NCI-H146 treated with DMSO at 0.1 percent for 48 hours (cell line): ENCODE measurements at regions not wholly inside any gene's neighbourhood (a gene's known extent, or its start where the extent isn't known, plus 50 kb on each side); places are given as distances from the start of the nearest gene placed in this dataset.

Experiments
- DNase-seq: peaks from one replicate; lab custom pipeline; 2025; ENCODE audit not compliant: unreplicated experiment; lab: John Stamatoyannopoulos, UW

GRCh38 chr4:126269106-126269505, 954.4 kb downstream of the FAT4 start:
- DNase-seq = no peak

- no peak for DNase-seq
These were observed 956.5 kb downstream of the FAT4 start for GRCh38 chr4:126271292-126271691.

- no peak for DNase-seq
These were observed 959.0 kb downstream of the FAT4 start for GRCh38 chr4:126273746-126274145.

GRCh38 chr4:126291886-126292285, 977.1 kb downstream of the FAT4 start:
- DNase-seq = no peak

GRCh38 chr4:126298271-126298670, 983.5 kb downstream of the FAT4 start:
- DNase-seq = no peak

- DNase-seq = no peak
These were observed 991.6 kb downstream of the FAT4 start for GRCh38 chr4:126306152-126306869.

GRCh38 chr4:126318376-126318775, 1003.6 kb downstream of the FAT4 start:
- no peak for DNase-seq

GRCh38 chr4:126328914-126329313, 1014.2 kb downstream of the FAT4 start:
- DNase-seq = no peak

GRCh38 chr4:126338548-126338947, 1023.8 kb downstream of the FAT4 start:
- no peak for DNase-seq

GRCh38 chr4:126341927-126342326, 1027.2 kb downstream of the FAT4 start:
- DNase-seq = no peak

GRCh38 chr4:126344472-126344871, 1029.7 kb downstream of the FAT4 start:
- DNase-seq = no peak

GRCh38 chr4:126346654-126347053, 1031.9 kb downstream of the FAT4 start:
- no peak for DNase-seq

GRCh38 chr4:126354784-126355183, 1040.0 kb downstream of the FAT4 start:
- no peak for DNase-seq

GRCh38 chr4:126358041-126358440, 1043.3 kb downstream of the FAT4 start:
- no peak for DNase-seq

GRCh38 chr4:126361287-126361686, 1046.5 kb downstream of the FAT4 start:
- DNase-seq = no peak

- no peak for DNase-seq
These were observed 1049.7 kb downstream of the FAT4 start for GRCh38 chr4:126364311-126364911.

- no peak for DNase-seq
These were observed 1054.3 kb downstream of the FAT4 start for GRCh38 chr4:126369076-126369475.

- DNase-seq = no peak
These were observed 1057.9 kb downstream of the FAT4 start for GRCh38 chr4:126372634-126373033.

- no peak for DNase-seq
These were observed 1060.8 kb downstream of the FAT4 start for GRCh38 chr4:126375462-126376054.

- DNase-seq = no peak
These were observed 1071.2 kb downstream of the FAT4 start for GRCh38 chr4:126385954-126386353.

GRCh38 chr4:126386512-126386911, 1071.8 kb downstream of the FAT4 start:
- no peak for DNase-seq

- no peak for DNase-seq
These were observed 1080.9 kb downstream of the FAT4 start for GRCh38 chr4:126395664-126396063.
